ENCODE measurements at regions not wholly inside any gene's neighbourhood (a gene's known extent, or its start where the extent isn't known, plus 50 kb on each side); places are given as distances from the start of the nearest gene placed in this dataset.

DNA sequence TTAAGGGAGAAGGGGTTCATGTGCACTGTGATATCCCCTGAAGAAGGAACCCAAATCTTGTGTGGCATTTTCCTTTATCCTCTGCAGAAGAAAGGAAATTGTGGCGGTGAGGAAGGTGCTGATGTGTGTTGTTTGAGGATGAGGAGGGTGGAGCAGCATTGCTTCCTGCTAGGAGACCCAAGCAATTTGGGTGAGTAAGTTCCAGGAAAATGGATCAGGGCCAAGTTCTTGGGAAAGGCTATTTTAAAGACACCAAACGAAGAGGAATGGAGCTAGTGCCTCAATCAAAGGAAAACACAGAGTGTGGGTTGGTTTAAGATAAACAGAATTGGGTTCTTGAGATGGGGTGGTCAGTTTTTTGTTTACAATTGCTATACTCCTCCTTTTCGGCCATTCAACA lies 86.7 kb upstream of the MARK1 start:
- TF ChIP-seq ZNF70 (CRISPR knock-in tag; IDR thresholded peaks at IDR 0.05) (no peak), RARB (CRISPR knock-in tag; IDR thresholded peaks at IDR 0.05) (no peak), ZFP3 (CRISPR knock-in tag; IDR thresholded peaks at IDR 0.05) (no peak), SNAI2 (CRISPR knock-in tag; IDR thresholded peaks at IDR 0.05) (no peak), ZC3H10 (CRISPR knock-in tag; IDR thresholded peaks at IDR 0.05) (no peak), BACH2 (CRISPR knock-in tag; IDR thresholded peaks at IDR 0.05; ENCODE audit: borderline replicate concordance) (no peak)
- TF ChIP-seq, protein P1, sequence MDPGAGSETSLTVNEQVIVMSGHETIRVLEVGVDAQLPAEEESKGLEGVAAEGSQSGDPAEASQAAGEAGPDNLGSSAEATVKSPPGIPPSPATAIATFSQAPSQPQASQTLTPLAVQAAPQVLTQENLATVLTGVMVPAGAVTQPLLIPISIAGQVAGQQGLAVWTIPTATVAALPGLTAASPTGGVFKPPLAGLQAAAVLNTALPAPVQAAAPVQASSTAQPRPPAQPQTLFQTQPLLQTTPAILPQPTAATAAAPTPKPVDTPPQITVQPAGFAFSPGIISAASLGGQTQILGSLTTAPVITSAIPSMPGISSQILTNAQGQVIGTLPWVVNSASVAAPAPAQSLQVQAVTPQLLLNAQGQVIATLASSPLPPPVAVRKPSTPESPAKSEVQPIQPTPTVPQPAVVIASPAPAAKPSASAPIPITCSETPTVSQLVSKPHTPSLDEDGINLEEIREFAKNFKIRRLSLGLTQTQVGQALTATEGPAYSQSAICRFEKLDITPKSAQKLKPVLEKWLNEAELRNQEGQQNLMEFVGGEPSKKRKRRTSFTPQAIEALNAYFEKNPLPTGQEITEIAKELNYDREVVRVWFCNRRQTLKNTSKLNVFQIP (CRISPR knock-in tag; IDR thresholded peaks at IDR 0.05; ENCODE audit: borderline replicate concordance, low read depth) = no peak
